Smooth muscle cell (in vitro differentiated cells): ENCODE measurements at regions not wholly inside any gene's neighbourhood (a gene's known extent, or its start where the extent isn't known, plus 50 kb on each side); places are given as distances from the start of the nearest gene placed in this dataset.
"Not testable (repeated sequence)": the region's sequence is repeated elsewhere in the genome, so short reads cannot be mapped to it uniquely, and the experiment has no call there.

Source experiments
- DNase-seq: peaks from one replicate; lab custom pipeline; 2025; ENCODE audit not compliant: unreplicated experiment; lab: John Stamatoyannopoulos, UW
- H2AFZ ChIP-seq: fragments of 200-600 bp; sonication (generic); 2 replicates; pipeline ENCODE4 v1.6.0; 2016; ENCODE audit warnings: antibody characterized with exemption, low read depth, mild to moderate bottlenecking
- H3F3A ChIP-seq: fragments of 200-600 bp; sonication (generic); 2 replicates; pipeline ENCODE4 v1.6.0; 2017; ENCODE audit warnings: antibody characterized with exemption, low read depth
- H3K27ac ChIP-seq: fragments of 200-600 bp; sonication (generic); 2 replicates; pipeline ENCODE4 v1.5.1; 2016; ENCODE audit warnings: low read depth, mild to moderate bottlenecking
- H3K27me3 ChIP-seq: fragments of 200-600 bp; sonication (generic); 2 replicates; pipeline ENCODE4 v1.6.1; 2016; ENCODE audit warnings: low read depth, mild to moderate bottlenecking
- H3K36me3 ChIP-seq: fragments of 200-600 bp; sonication (generic); 2 replicates; pipeline ENCODE4 v1.5.1; 2016; ENCODE audit warnings: low read depth
- H3K4me1 ChIP-seq: fragments of 200-600 bp; sonication (generic); 2 replicates; pipeline ENCODE4 v1.5.1; 2016; ENCODE audit warnings: low read depth
- H3K4me2 ChIP-seq: fragments of 200-600 bp; sonication (generic); 2 replicates; pipeline ENCODE4 v1.6.0; 2016; ENCODE audit warnings: mild to moderate bottlenecking
- H3K4me3 ChIP-seq: fragments of 200-600 bp; sonication (generic); 2 replicates; pipeline ENCODE4 v1.5.1; 2016; ENCODE audit warnings: mild to moderate bottlenecking
- H3K79me2 ChIP-seq: fragments of 200-600 bp; sonication (generic); 2 replicates; pipeline ENCODE4 v1.6.0; 2016; ENCODE audit warnings: low read depth, mild to moderate bottlenecking
- H3K9ac ChIP-seq: fragments of 200-600 bp; sonication (generic); 2 replicates; pipeline ENCODE4 v1.6.0; 2016; ENCODE audit warnings: low read depth
- H3K9me3 ChIP-seq: fragments of 200-600 bp; sonication (generic); replicated peaks from 2 replicates; pipeline ENCODE4 v1.5.1; 2016; ENCODE audit warnings: low read depth
- H4K20me1 ChIP-seq: fragments of 200-600 bp; sonication (generic); 2 replicates; pipeline ENCODE4 v1.6.0; 2016; ENCODE audit warnings: low read depth
- WGBS: methylation state at CpG from one replicate; pipeline ENCODE4 v1.1.7; 2016; ENCODE audit warnings: low lambda C conversion rate; 5-methylcytosine and 5-hydroxymethylcytosine counted together
- TF ChIP-seq, protein P1 (sequence below): fragments of 200-600 bp; sonication (generic); IDR thresholded peaks from 2 replicates; pipeline ENCODE4 v1.5.1; 2017; ENCODE audit warnings: borderline replicate concordance, mild to moderate bottlenecking, antibody characterized with exemption; ENCODE audit not compliant: insufficient read depth, poor library complexity, severe bottlenecking

DNA sequence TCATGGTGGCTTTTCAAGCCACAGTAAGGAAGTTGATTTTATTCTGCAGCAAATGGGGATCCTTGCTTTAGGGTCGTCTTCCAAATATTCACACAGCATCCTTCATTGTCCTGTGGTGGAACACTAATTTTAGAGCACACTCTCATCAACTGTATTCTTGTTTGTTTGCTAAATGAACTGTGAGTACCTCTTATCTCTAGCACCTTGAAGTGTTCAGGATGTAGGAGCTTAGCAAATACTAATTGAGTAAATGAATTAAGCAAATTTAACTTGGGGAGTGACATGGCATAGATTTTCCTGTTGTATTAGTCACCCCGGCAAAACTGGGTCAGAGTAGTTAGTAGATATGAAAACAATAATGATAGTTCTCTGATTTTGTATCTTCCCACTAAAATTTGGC lies 156.9 kb downstream of the UBE2NL start:
- no peak overlapping the region for H3K27ac ChIP-seq
- no peak overlapping the region for H3K4me2 ChIP-seq
- WGBS, result 71% methylated on average over 2 of the region's 2 CpGs
- DNase-seq, result no peak
- no peaks in the 10 kb centered on the region for H4K20me1 ChIP-seq
- no peak overlapping the region for H3K9ac ChIP-seq
- no peaks in the 10 kb centered on the region for H3K27me3 ChIP-seq
- H3F3A ChIP-seq, result no peaks in the 10 kb centered on the region
- no peak overlapping the region for H3K4me3 ChIP-seq
- TF ChIP-seq, protein P1, sequence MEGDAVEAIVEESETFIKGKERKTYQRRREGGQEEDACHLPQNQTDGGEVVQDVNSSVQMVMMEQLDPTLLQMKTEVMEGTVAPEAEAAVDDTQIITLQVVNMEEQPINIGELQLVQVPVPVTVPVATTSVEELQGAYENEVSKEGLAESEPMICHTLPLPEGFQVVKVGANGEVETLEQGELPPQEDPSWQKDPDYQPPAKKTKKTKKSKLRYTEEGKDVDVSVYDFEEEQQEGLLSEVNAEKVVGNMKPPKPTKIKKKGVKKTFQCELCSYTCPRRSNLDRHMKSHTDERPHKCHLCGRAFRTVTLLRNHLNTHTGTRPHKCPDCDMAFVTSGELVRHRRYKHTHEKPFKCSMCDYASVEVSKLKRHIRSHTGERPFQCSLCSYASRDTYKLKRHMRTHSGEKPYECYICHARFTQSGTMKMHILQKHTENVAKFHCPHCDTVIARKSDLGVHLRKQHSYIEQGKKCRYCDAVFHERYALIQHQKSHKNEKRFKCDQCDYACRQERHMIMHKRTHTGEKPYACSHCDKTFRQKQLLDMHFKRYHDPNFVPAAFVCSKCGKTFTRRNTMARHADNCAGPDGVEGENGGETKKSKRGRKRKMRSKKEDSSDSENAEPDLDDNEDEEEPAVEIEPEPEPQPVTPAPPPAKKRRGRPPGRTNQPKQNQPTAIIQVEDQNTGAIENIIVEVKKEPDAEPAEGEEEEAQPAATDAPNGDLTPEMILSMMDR, result no peak
- no peak overlapping the region for H2AFZ ChIP-seq
- H3K79me2 ChIP-seq, result no peaks in the 10 kb centered on the region
- H3K9me3 ChIP-seq, result no peaks in the 10 kb centered on the region
- no peaks in the 10 kb centered on the region for H3K4me1 ChIP-seq
- H3K36me3 ChIP-seq, result no peaks in the 10 kb centered on the region

- H3K27me3 ChIP-seq, result no peaks in the 10 kb centered on the region
- no peak overlapping the region for H3K27ac ChIP-seq
- H3K9me3 ChIP-seq, result no peaks in the 10 kb centered on the region
- H3K4me1 ChIP-seq, result no peaks in the 10 kb centered on the region
- H3K4me3 ChIP-seq, result no peak overlapping the region
- H3K4me2 ChIP-seq, result no peak overlapping the region
- H3K9ac ChIP-seq, result no peak overlapping the region
- H2AFZ ChIP-seq, result no peak overlapping the region
- H3K79me2 ChIP-seq, result no peaks in the 10 kb centered on the region
- no peaks in the 10 kb centered on the region for H4K20me1 ChIP-seq
- TF ChIP-seq, protein P1, result no peak
- no peaks in the 10 kb centered on the region for H3K36me3 ChIP-seq
- H3F3A ChIP-seq, result no peaks in the 10 kb centered on the region
- WGBS, result 68% methylated on average over 5 of the region's 5 CpGs
- no peak for DNase-seq
Observed at GRCh38 chrX:144042271-144042670, 158.4 kb downstream of the UBE2NL start.

DNA sequence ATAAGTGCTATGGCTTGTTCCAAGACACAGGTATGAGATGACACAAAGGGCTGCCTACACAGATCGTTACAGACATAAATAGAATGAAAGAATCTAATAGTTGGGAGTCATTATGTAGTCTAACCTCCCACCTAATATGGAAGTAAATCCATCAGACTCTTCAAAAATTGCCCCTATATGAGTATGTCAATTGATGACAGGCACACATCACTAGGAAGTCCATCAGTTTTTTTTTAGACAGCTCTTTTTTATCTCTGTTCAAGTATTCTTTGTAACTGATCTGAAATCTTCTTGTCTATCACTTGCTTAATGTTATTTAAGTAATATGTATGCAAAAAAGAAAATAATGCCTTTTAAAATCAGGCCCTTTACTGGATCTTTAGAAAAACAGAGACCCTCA lies 191.6 kb downstream of the UBE2NL start:
- WGBS, result 61% methylated on average over 1 of the region's 1 CpG

DNA sequence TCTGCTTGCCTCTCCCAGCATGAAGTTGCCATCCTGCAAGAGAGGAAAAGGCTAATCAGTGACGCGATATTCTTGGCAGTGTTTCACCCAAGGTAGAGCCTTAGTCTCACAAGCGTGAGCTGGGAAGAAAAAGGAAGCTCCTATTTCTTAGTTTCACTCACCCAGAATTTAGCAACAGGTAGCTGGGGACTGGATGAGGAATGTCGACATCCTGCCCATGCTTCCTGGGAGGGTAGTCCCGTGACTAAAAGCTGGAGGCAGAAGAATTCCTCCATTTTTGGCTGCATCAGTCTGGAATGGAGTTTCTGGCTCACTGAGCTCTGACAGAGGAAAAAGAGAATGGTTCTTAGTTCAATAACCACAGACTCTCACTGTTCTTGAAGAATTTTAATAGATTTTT lies 198.4 kb downstream of the UBE2NL start:
- WGBS, result 85% methylated on average over 5 of the region's 5 CpGs

More for the DNA sequence above, 191.6 kb downstream of the UBE2NL start:
- Histone ChIP-seq H2AFZ (no peak overlapping the region), H3K4me2 (no peak overlapping the region), H3K27me3 (no peaks in the 10 kb centered on the region), H4K20me1 (no peaks in the 10 kb centered on the region), H3K4me1 (no peaks in the 10 kb centered on the region), H3F3A (no peaks in the 10 kb centered on the region), H3K9me3 (no peaks in the 10 kb centered on the region), H3K4me3 (no peak overlapping the region), H3K79me2 (no peaks in the 10 kb centered on the region), H3K27ac (no peak overlapping the region), H3K36me3 (no peaks in the 10 kb centered on the region), H3K9ac (no peak overlapping the region)
- no peak for DNase-seq
- TF ChIP-seq, protein P1, result no peak

GRCh38 chrX:144089674-144090073 lies 205.8 kb downstream of the UBE2NL start:
- not testable (repeated sequence) for H3K36me3 ChIP-seq, H3K4me1 ChIP-seq, H3K9me3 ChIP-seq, H3K27ac ChIP-seq, DNase-seq, H3K27me3 ChIP-seq, H4K20me1 ChIP-seq, H2AFZ ChIP-seq, H3K4me2 ChIP-seq, H3K4me3 ChIP-seq, H3K79me2 ChIP-seq, H3K9ac ChIP-seq, H3F3A ChIP-seq
- WGBS, result no CpG with 5 or more reads among the region's 1 CpG

More for the DNA sequence above, 198.4 kb downstream of the UBE2NL start:
- not testable (repeated sequence) for H3K4me3 ChIP-seq, H3K36me3 ChIP-seq, H3K4me1 ChIP-seq, H3K9me3 ChIP-seq, H3K4me2 ChIP-seq, H3K27me3 ChIP-seq, DNase-seq, H3K9ac ChIP-seq, H3K27ac ChIP-seq, H3K79me2 ChIP-seq, H4K20me1 ChIP-seq, H3F3A ChIP-seq, H2AFZ ChIP-seq

- not testable (repeated sequence) for H3K27me3 ChIP-seq, H4K20me1 ChIP-seq, H3F3A ChIP-seq, H3K9me3 ChIP-seq, H3K4me2 ChIP-seq, H3K36me3 ChIP-seq, H3K4me3 ChIP-seq, H3K79me2 ChIP-seq, H3K27ac ChIP-seq, H2AFZ ChIP-seq, H3K9ac ChIP-seq, DNase-seq, H3K4me1 ChIP-seq
- no CpG with 5 or more reads among the region's 3 CpGs for WGBS
Observed at GRCh38 chrX:144092116-144092515, 208.2 kb downstream of the UBE2NL start.

DNA sequence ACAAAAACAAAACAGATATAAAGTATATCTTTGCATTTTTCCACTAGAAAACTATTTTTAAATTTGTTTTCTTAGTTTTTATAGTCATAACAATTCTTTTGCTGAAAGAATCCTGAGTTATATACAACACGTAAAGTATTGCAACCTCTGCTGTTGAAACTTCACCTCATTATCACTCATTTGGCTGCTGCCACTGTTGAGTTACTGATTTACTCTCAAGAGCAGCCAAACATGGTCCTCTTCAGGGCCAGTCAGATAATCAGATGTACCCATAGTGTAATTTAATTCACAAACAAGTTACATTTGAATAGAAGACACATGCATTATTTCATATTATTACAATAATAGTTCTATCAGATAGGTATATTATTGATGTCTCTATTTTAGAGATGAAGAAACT lies 235.6 kb downstream of the UBE2NL start:
- not testable (repeated sequence) for H3K79me2 ChIP-seq, H3K4me3 ChIP-seq, H4K20me1 ChIP-seq, H3K4me1 ChIP-seq, DNase-seq, H3F3A ChIP-seq, H3K4me2 ChIP-seq, H3K9ac ChIP-seq, H2AFZ ChIP-seq, H3K36me3 ChIP-seq, H3K9me3 ChIP-seq, H3K27ac ChIP-seq, H3K27me3 ChIP-seq
- 100% methylated on average over 1 of the region's 1 CpG for WGBS
